Activated effector memory CD4-positive, alpha-beta T cell treated with anti-CD3 and anti-CD28 coated beads, Interleukin-2, amount 50 U/mL, for 16 hours (primary cell): ENCODE measurements at regions not wholly inside any gene's neighbourhood (a gene's known extent, or its start where the extent isn't known, plus 50 kb on each side); places are given as distances from the start of the nearest gene placed in this dataset.
A peak's percentile ranks its signal among the peaks of the same experiment; 100 is the strongest.

Experiments used
- DNase-seq: peaks from one replicate; pipeline ENCODE4 v3.0.0-alpha.2; 2020

DNA sequence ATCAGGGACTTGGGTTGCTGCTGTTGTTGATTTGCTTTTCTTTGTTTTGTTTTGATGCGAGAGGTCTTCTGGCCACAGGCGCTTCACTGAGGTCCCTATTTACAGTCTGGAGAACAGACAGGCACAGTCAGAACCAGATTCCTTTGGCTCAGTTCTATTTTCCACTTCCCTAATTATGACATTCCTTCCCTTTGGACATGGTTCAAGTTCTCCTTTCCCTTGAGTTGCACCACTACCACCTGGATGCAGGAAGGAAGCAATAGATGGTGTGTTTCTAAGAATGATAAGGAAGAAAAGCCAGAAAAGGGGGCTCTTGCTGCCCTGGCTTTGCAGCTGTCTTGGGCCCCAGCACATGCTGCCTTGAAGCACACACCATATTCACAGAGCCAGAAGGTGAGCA, 160.6 kb downstream of the MAF start:
- DNase-seq = no peak

DNA sequence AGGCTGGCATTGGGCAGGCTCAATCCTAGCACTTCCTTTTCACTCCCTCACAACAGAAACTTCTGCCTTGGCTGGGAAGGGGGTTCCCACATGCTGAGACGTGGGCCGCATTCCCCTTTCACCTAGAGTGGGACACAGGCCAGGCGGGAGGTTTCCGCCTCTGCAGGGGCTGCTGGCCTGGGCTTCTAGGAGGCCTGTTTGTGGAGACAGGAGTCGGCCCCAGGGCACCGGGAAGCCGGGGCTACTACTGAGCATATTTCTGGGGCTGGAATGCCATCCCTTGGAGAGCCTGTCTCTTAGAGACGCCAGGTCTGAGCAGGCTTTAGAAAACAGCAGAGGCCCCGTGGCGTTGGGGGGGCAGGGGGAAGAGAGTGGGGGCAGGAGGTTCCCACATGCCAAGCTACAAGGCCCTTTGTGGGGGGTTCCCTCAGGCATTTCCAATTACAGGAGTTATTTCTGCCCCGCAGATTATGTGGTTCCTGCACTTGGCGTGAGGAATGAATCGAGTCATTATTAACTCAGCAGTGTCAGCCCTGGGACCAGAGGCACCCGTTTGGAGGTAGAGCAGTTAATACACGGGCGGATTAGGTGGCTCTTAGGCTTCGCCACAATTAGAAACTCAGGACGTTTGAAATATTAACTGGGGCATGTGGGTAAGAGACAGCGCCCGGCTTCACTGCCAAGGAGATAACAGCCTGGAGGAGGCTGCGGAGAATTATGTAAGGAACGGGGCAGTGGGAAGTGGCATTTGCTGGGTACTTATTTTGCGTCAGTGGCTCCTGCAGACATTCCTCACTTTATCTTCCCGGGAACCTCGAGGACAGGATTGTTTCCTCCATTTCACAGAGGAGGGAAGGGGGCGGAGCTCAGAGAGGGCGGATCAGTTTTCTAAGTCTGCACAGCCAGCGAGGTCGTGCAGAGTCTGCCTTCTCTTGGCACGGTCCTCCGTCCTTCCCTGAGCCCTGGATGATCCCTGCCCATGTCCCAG, 162.5 kb downstream of the MAF start:
- no peak for DNase-seq

DNA sequence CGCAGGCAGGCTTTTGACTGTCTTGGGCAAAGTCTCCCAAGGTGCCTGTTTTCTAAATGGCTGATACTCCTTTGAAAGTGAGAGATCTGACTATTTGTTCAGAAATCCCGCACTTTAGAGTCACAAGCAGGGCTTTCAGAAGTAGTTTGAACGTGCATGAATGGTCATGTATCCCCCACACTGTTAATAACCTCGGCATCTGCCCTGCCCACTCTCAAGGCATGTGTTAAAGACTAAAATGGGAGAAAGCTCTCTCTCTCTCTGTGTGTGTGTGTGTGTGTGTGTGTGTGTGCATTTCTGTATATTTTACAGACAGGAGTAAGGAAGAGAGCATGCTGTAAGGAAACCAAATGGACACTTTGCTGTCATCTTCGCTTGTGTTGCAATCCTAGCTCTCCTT, 163.7 kb downstream of the MAF start:
- no peak for DNase-seq

DNA sequence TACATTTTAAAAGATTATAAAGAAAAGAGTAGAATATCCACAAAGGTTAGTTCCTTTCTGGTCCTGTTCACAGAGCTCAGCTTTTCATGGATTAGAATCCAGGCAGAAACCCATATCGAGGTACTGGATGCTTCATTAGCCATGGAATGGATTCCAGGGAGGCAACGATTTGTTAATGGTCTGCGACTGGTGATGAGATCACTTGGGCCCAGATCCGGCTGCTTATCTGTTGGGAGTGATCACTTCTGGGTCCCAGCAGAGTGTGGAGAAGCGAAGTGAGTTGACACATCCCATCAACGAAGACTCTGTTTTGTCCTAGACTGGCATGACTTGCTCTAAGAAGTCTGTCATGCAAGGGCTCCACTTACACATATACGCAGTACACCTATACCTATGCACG, 165.8 kb downstream of the MAF start:
- no peak for DNase-seq

DNA sequence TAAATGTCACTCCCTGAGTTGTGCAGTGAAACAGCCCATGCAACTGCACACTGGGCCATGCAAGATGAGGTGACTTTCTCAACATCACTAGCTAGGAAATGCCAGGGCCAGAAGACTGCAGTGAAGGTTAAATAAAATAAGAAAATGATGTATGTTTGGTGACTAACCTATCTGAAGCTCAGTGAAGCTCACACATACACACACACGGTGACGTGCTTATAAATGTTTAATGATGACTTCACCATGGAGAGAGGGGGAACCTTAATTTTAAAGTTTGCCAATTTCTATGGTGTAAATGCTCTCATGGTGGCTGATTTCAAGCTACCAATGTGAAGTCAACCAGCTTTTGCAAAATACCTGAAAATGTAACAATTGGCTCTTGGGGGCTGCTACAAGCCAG, 166.4 kb downstream of the MAF start:
- DNase-seq = no peak

- DNase-seq = no peak
Measured at GRCh38 chr16:79431923-79432322, 168.6 kb downstream of the MAF start.

GRCh38 chr16:79430191-79430678, 170.3 kb downstream of the MAF start:
- no peak for DNase-seq

DNA sequence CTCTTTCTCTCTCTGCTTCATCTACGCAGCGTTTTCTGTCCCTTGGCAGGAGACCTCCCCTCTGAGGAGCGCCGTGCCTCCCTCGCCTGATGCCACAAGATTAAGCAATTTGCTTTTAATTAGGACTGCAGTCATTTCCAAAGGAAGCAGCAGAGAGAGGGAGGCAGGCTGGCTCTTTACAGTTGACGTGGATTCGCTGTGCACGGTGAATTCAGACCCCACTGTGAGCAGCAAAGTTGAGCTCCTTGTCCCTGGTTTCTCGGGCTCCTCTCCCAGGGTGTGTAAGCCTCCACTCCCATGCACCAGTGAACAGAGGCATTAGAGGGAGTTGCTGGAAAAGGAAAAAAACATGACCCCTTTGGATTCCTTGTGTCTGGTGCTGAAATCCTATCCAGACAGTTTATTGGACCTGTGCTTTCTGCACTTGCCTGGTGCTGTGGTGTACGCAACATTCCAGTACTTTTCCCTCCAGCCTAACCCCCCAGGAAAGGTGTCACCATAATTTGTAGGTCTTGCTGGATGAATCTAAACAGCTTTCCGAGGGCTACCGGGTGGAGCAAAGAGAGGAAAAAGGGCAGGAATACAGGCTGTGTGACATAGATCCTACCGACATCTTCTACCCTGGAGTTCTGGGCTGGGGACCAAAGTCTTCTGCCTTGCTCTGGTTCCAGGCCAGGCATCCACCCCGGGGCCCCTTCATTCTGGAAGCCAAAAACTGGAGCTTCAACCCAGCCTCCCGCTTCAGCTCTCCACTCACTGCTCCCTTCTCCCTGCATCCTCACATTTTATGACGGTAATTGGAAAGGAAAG, 171.0 kb downstream of the MAF start:
- DNase-seq = no peak

DNA sequence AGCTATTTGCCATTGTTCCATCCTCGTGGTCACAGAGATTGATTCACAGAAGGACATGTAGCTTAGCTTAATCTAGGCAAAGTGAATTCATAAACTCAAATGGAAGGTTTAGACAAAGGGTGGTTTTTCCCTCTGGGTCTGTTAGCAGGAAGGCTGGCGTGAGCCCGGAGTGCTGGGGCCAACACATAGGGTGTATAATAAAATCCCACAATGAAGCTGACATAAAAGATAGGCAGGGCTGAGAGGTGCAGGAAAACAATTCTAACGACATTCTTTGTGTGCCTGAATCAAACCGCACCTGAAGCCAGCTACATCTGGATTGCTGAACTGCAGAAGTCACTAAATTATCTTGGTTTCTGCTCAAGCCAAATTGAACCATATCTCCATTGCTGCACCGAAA, 173.9 kb downstream of the MAF start:
- DNase-seq = no peak

DNA sequence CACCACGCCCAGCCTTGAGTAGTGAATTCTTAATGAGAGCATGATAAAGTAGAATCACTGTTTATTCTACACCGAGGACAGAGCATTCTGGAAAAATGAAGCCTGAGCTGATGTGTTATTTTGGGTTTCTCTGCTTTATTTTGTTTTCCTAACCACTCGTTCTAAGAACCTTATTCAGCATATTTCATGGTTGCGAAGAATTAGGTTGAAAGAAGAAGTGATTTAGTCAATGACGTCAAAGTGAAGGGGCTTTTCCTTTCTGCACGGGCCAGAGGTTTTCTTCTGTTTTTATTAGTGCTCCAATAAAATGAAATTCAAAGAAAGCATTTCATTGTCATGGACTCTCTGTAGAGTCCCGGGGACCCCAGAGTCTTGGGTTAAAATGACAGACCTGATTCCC, 178.5 kb downstream of the MAF start:
- no peak for DNase-seq

GRCh38 chr16:79421126-79421525, 179.4 kb downstream of the MAF start:
- no peak for DNase-seq

- DNase-seq = no peak
Measured at GRCh38 chr16:79420493-79420892, 180.0 kb downstream of the MAF start.

- no peak for DNase-seq
Measured at GRCh38 chr16:79419148-79419547, 181.4 kb downstream of the MAF start.

DNA sequence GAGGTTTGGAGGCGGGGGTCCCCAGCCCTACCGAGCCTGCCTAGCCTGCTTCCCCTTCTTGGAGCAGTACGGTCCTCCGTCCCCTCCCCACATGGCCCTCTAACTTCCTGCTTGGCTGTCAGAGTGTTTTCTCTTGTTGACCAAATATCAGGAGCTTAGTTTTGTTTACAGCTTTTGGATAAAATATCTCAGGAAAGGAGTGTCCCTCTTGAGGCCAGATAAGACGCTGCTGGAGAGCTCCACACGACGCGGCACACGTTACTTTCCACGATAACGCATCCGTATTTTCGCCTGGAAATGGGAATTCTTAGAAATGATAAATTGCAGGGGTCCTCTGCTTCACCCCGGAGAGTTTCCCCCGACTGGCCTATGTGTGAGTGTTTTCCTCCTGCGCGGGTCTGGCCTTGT, 182.9 kb downstream of the MAF start:
- DNase-seq = no peak

GRCh38 chr16:79415983-79416640, 184.4 kb downstream of the MAF start:
- DNase-seq = peak; percentile 65

- no peak for DNase-seq
Measured at GRCh38 chr16:79412783-79413225, 187.7 kb downstream of the MAF start.

DNA sequence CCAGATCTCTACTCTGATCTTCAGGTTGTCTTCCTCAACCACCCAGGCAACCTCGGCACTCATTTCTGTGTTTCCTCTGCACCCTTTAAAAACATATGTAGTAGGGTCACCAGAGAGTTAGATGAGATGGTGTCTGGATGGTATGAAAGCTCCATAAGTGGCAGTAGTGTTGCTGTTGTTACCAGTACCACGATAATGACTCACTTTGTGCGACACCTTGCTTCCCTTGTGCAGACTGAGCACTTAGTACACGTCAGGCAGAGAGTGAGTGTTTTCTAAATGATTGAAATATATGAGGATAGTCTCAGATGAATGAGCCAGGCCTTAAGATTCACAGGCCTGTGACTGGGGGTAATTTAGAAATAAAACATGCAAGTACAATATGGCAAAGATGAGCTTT, 188.7 kb downstream of the MAF start:
- DNase-seq = no peak

- DNase-seq = no peak
Measured at GRCh38 chr16:79411357-79411756, 189.2 kb downstream of the MAF start.

DNA sequence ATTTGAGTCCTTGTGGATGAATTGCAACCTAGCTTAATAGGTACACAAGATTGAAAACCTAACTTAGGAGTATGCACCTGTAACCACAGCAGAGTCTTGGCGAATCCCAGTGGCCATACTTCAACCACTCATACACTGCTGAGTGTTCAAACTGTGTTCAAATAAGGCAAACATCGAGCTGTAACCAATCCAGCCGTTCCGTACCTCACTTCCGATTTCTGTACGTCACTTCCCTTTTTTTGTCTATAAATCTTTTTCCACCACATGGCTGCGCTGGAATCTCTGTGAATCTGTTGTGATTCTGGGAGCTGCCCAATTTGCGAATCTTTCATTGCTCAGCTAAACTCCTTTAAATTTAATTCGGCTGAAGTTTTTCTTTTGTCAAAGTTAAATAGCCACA, 190.6 kb downstream of the MAF start:
- DNase-seq = no peak

- no peak for DNase-seq
Measured at GRCh38 chr16:79408355-79408754, 192.2 kb downstream of the MAF start.

DNA sequence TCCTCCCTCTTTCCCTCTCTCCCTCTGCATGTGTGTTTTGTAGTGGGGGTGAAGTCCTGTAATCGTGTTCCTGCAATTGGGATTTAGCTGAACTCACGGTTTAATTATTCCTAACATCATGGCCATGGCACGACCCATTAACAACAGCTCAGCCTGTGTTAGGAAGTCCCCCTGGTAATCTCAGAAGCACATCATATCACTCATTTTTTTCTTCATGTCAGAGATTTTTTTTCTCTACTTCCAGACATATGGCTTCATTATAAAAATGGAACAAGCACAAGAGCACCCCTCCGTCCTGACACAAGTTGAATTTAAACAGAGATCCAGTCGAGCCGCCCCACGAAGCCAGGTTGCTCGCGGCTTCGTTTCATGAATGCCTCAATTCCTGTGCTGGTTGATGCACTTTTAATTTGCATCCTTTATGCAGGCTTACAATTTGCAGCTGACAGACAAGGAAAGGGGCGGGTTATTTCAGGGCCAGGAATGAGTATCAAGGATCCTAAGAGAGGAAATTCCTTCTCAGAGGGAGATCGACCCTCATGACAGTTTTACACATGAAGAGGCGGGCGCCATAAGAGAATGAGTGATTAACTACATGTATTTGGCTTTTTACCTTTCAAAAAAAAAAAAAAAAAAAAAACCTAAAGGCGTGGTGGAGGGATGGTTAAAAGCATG, 192.9 kb downstream of the MAF start:
- DNase-seq = no peak

- DNase-seq = no peak
Measured at GRCh38 chr16:79407005-79407404, 193.5 kb downstream of the MAF start.

DNA sequence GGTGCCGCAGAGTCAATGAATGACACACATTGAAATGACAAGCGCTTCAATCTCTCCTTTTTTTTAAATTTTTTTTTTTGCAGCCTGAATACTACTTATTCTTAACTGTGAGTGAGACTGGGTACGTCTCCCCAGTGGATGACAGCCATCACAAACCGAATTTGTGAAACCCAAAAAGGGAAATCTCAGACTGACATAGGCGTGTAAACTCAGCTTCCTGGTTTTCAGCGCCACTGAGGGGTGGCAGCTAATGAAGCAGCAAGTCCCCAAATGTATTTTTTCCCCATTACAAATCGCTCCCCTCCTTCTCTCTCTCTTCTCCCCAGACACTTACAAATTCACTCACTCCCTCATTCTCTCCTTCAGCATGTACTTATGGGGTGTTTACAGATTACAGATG, 196.0 kb downstream of the MAF start:
- DNase-seq = no peak
